ENCODE measurements at regions not wholly inside any gene's neighbourhood (a gene's known extent, or its start where the extent isn't known, plus 50 kb on each side); places are given as distances from the start of the nearest gene placed in this dataset.

GRCh38 chr1:244220410-244220809, 169.3 kb downstream of the ZBTB18 start:
- H3K4me1 ChIP-seq (ENCODE audit: insufficient read depth, low read length): no peaks in the 10 kb centered on the region
- no peak overlapping the region for H3K4me3 ChIP-seq (ENCODE audit: low read length)
- H3K27ac ChIP-seq (ENCODE audit: low read depth in 1 of 2, low read length in 2 of 2): no peak overlapping the region
- ATAC-seq (ENCODE audit: poor library complexity) (no peak), DNase-seq (no peak)
- intact Hi-C loops (cut with DNase I, micrococcal nuclease): no loop called here
- peaks cover 0 to 2% of the 10 kb centered on the region in 2 experiments for H3K9me3 ChIP-seq (ENCODE audit: control insufficient read depth in 1 of 2, insufficient read depth in 1 of 2, low read length in 2 of 2)
- POLR2A ChIA-PET: no interaction called here
- no peaks in the 10 kb centered on the region for H3K36me3 Mint-ChIP-seq (ENCODE audit: low read depth)
- no peaks in the 10 kb centered on the region for H3K27me3 Mint-ChIP-seq
- H3K4me1 Mint-ChIP-seq (ENCODE audit: low read depth): no peaks in the 10 kb centered on the region
- peaks cover 0 to 2% of the 10 kb centered on the region in 2 experiments for H3K27me3 ChIP-seq (ENCODE audit: control insufficient read depth in 1 of 2, insufficient read depth in 2 of 2, low read length in 2 of 2)
- no peaks in the 10 kb centered on the region for H3K36me3 ChIP-seq (ENCODE audit: insufficient read depth, low read length)
- no peak overlapping the region for H3K27ac Mint-ChIP-seq
- H3K9me3 Mint-ChIP-seq: no peaks in the 10 kb centered on the region
- H3K4me3 Mint-ChIP-seq: no peak overlapping the region
- no peak for TF ChIP-seq CTCF (IDR thresholded peaks at IDR 0.05)
- CTCF ChIA-PET: interaction anchor here (0.6 kb wide), 1 partner anchor 155 kb away, joined by 3 read pairs; no protein-coding TSS in a partner anchor

GRCh38 chr1:244221991-244222390, 170.9 kb downstream of the ZBTB18 start:
- intact Hi-C loops (cut with DNase I, micrococcal nuclease): no loop called here
- H3K27me3 Mint-ChIP-seq: no peaks in the 10 kb centered on the region

GRCh38 chr1:244224487-244225430, 173.7 kb downstream of the ZBTB18 start:
- Histone ChIP-seq H3K36me3 (ENCODE audit: insufficient read depth, low read length) (no peaks in the 10 kb centered on the region), H3K4me3 (ENCODE audit: low read length) (no peak overlapping the region), H3K27ac (ENCODE audit: low read depth in 1 of 2, low read length in 2 of 2) (no peak overlapping the region), H3K4me1 (ENCODE audit: insufficient read depth, low read length) (no peaks in the 10 kb centered on the region), H3K27me3 (ENCODE audit: control insufficient read depth in 1 of 2, insufficient read depth in 2 of 2, low read length in 2 of 2) (no peaks in the 10 kb centered on the region), H3K9me3 (ENCODE audit: control insufficient read depth in 1 of 2, insufficient read depth in 1 of 2, low read length in 2 of 2) (no peaks in the 10 kb centered on the region)
- TF ChIP-seq CTCF (IDR thresholded peaks at IDR 0.05): no peak
- ChIA-PET CTCF (no interaction called here), POLR2A (no interaction called here)
- intact Hi-C loops (cut with DNase I, micrococcal nuclease): loop anchor here in 1 of 2 experiments (5.0 kb wide), 1 partner anchor 52 kb away; no protein-coding TSS in a partner anchor
- Mint-ChIP-seq H3K4me3 (no peak overlapping the region), H3K27me3 (no peaks in the 10 kb centered on the region), H3K27ac (no peak overlapping the region), H3K4me1 (ENCODE audit: low read depth) (no peaks in the 10 kb centered on the region), H3K9me3 (no peaks in the 10 kb centered on the region), H3K36me3 (ENCODE audit: low read depth) (no peaks in the 10 kb centered on the region)
- no peak for ATAC-seq (ENCODE audit: poor library complexity)
- DNase-seq: peak in 3 of 14 experiments; percentile 16 to 56 (median 55)

More at GRCh38 chr1:244221991-244222390, 170.9 kb downstream of the ZBTB18 start:
- Mint-ChIP-seq H3K4me1 (ENCODE audit: low read depth) (no peaks in the 10 kb centered on the region), H3K4me3 (no peak overlapping the region), H3K36me3 (ENCODE audit: low read depth) (no peaks in the 10 kb centered on the region), H3K27ac (no peak overlapping the region), H3K9me3 (no peaks in the 10 kb centered on the region)
- H3K27ac ChIP-seq (ENCODE audit: low read depth in 1 of 2, low read length in 2 of 2): no peak overlapping the region
- ChIA-PET POLR2A (interaction anchor here (0.7 kb wide), 1 partner anchor 29 kb away, joined by 3 read pairs; no protein-coding TSS in a partner anchor), CTCF (no interaction called here)
- DNase-seq: no peak
- no peaks in the 10 kb centered on the region for H3K4me1 ChIP-seq (ENCODE audit: insufficient read depth, low read length)
- H3K36me3 ChIP-seq (ENCODE audit: insufficient read depth, low read length): no peaks in the 10 kb centered on the region
- ATAC-seq (ENCODE audit: poor library complexity): no peak
- TF ChIP-seq CTCF (IDR thresholded peaks at IDR 0.05): no peak
- H3K4me3 ChIP-seq (ENCODE audit: low read length): no peak overlapping the region
- peaks cover 0 to 2% of the 10 kb centered on the region in 2 experiments for H3K27me3 ChIP-seq (ENCODE audit: control insufficient read depth in 1 of 2, insufficient read depth in 2 of 2, low read length in 2 of 2)
- H3K9me3 ChIP-seq (ENCODE audit: control insufficient read depth in 1 of 2, insufficient read depth in 1 of 2, low read length in 2 of 2): no peaks in the 10 kb centered on the region

All from CD4-positive, alpha-beta T cell (primary cell).